HG03342 (cell line): ENCODE measurements at regions not wholly inside any gene's neighbourhood (a gene's known extent, or its start where the extent isn't known, plus 50 kb on each side); places are given as distances from the start of the nearest gene placed in this dataset.

Experiments used
- ATAC-seq: cut with Tn5 transposase; IDR thresholded peaks from one replicate; pipeline ENCODE4 v1.9.1; 2021; ENCODE audit warnings: mild to moderate bottlenecking, moderate library complexity; ENCODE audit not compliant: unreplicated experiment

DNA sequence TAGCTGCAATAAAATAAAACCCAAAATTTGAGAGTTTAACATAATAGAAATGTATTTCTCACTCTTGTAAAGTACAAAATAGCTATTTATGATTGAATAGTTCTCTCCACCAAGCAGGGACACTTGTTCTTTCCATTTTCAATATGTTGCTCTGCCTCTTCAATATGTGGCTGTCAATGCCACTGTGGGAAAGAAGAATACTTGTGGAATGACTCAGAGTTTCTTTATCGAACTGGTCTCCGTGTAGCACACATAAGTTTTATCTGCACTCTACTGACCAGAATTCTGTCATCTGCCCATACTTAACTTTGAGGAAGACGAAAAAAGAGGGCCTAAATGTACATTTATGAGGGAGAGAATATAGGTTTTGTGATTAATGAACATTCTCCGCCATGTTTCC lies 256.9 kb downstream of the ATXN7L3B start:
- no peak for ATAC-seq

DNA sequence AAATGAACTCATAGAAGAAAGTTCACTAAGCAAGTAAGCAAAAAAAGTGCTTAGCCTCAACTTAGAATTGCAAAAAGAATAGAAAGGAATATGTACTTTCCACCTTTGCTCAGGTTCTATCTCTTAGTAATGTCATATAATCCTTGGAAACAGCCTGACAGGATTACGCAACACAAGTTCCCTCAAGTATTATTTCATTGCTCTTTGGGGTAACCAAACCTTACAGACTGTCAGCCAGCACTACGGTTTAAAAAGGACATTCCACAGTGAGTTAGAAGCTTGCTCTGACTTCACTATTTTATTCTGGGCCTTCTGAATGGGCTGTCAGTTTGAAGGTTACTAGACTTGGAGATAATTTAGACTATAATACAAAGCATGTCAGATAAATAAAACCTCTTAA lies 264.0 kb downstream of the ATXN7L3B start:
- ATAC-seq: no peak

GRCh38 chr12:74816398-74817175 lies 279.0 kb downstream of the ATXN7L3B start:
- no peak for ATAC-seq

GRCh38 chr12:74817499-74817898 lies 279.9 kb downstream of the ATXN7L3B start:
- no peak for ATAC-seq

DNA sequence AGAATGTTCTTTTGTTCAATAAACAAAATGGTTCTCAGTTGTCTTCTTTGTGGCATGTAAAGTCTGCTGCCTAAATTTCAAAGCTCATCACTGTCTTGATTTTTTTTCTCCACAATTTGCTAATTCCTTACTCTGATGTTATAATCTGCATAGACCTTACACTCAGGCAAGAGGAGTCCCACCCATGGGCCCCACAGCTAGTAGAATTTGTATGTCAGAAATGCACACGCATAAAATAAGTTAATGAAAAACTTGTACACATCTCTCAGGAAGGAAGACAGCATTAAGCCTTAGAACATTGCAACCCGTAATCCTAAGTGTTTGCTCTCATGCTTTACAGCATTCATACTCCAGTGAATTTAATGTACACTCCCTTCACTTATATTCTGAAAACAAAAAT lies 280.8 kb downstream of the ATXN7L3B start:
- ATAC-seq: no peak

- ATAC-seq: no peak
Measured at GRCh38 chr12:74820324-74820723, 282.7 kb downstream of the ATXN7L3B start.

DNA sequence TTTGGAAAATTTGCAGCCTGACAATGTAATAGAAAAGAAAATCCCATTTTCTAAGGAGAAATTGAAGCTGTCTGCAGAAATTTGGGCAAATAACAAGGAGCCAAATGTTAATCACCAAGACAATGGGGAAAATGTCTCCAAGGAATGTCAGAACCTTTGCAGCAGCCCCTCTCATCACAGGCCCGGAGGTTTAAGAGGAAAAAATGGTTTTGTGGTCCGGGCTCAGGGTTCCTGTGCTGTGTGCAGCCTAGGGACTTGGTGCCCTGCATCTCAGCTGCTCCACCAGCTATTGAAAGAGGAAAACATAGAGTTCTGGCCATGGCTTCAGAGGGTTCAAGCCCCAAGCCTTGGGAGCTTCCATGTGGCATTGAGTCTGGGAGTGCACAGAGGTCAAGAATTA lies 298.9 kb downstream of the ATXN7L3B start:
- ATAC-seq: no peak

DNA sequence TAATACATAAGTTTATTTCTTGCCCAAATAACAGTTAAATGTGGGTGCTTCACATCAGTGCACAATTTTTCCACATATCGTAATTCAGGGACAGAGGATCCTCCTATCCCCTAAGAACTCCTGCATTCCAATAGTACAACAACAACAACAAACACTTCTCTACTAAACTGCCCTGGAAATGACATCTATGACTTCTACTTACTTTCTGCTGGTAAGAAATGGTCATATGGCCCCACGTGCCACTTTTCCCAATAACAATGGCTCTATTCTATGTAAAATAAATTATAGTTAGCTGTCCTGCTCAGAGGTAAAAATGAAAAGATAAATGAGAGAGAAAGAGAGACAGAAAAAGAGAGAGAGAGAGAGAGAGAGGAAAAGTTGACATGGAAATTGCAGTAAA lies 308.5 kb downstream of the ATXN7L3B start:
- no peak for ATAC-seq

DNA sequence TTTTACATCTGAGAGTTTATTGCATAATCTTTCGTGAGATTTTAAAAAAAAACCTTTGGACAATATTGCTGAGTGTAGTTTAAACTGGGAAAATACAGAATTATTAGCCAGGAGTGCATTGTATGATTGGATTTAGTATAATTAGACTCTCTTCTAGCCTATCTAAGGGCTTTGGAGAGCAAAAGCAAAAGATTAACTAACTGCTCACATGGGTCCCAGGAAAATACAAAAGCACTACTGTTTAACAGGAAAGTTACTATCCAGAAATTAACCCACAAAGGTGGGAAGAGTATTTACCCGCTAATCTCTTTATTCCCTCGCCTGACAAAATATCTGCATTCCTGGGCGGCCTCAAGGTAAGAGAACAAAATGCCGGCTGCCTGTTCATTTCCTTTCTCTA lies 309.5 kb downstream of the ATXN7L3B start:
- ATAC-seq: no peak

DNA sequence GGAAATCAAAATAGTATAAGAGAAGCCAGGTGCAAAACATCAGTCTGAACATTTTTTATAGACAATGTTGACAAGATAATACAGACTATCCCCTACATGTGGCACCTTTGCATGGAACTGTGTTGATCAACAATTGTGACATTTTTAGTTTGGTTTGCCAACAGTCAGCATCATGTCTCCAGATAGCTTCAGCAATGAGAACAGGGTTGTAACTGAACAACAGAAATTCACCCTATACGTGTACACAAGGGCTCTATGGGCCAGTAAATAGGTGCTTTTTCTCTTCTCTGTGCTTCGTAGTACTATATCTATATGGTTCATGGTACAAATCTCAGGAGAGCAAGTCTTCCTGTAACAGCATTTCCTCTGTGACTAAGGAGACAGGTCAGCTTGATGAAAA lies 310.4 kb downstream of the ATXN7L3B start:
- no peak for ATAC-seq

DNA sequence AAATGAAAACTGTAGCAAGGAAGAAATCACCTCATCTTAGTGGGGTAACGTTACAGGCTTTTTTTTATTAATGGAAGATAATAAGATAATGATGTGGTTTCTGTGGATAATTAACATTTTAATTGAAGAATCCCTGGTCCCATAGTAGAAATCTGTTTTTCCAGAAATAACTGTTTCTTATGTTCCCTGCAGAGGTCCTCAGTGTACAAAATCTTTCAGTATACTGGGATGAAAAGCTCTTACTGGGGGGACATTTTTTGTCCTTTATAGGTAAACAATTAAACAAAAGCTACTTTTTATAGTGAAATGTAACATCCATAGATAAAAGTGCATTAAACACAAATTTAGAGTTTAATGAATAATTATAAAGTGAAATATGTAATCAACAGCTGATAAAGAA lies 312.2 kb downstream of the ATXN7L3B start:
- ATAC-seq: no peak

- no peak for ATAC-seq
Measured at GRCh38 chr12:74871817-74872216, 334.2 kb downstream of the ATXN7L3B start.

DNA sequence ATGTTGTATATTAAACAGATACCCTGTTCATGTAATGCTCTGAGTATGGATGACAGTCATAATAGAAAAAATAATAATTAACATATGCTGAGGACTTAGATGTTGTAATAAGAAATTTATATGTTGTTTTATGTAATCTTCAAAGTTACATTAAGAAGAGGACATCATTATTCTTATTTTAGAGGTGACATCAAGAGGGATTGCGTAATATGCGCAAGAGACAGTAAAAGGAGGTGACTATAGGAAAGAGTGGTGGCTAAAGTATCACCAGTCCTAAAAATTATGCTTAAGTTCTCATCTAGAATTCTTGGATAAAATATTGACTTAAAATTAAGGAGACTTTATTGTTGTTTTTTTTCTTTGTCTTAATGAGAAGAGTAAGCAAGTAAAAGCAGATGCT lies 323.9 kb downstream of the KCNC2 start:
- no peak for ATAC-seq

GRCh38 chr12:74889073-74889472 lies 320.6 kb downstream of the KCNC2 start:
- no peak for ATAC-seq

DNA sequence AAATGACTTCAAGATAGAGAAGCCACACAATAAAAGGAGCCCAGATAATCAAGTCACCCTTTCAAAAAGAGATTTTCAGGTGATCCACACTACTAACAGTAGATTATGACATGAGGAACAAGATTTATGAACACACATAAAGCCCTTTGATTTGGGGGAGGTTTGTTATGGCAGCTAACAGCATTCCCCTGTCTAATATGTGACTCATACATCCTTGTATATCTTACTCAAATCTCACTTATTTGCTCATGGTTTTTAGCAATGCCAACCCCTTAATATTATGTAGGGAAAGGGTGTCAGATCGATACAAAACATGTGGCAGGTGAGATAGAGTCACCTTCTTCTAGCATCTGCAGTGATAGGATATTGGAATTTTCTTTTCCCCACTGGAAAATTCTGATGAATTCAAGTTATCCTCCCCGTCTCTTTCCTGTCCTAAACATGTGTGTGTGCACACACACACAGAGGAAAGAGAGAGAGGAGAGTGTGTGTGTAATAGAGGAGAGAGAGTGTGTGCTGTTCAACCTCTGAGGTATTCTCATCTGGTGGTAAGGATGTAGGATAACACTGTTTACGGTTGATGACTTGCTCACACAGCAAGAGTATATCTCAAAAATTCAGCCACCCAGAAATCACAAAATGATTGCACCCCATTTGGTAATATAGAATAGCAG lies 319.9 kb downstream of the KCNC2 start:
- peak; percentile 57 for ATAC-seq

DNA sequence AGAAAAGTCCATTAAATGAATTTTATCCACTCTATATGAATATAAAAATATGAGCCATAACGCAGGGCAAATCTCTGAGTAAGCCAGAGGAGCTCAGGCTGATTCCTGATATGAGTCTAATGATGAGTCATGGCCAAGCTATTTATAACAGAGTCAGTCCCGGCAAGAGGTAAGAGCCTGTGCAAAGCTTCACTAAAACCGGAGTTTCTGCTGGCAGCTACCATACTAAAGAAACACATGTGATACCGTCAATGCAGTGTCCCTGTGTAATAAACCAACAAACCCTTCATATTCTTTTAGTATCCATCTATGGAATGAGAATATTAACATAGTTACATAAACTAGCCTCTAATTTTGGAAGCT lies 319.4 kb downstream of the KCNC2 start:
- peak; percentile 89 for ATAC-seq

DNA sequence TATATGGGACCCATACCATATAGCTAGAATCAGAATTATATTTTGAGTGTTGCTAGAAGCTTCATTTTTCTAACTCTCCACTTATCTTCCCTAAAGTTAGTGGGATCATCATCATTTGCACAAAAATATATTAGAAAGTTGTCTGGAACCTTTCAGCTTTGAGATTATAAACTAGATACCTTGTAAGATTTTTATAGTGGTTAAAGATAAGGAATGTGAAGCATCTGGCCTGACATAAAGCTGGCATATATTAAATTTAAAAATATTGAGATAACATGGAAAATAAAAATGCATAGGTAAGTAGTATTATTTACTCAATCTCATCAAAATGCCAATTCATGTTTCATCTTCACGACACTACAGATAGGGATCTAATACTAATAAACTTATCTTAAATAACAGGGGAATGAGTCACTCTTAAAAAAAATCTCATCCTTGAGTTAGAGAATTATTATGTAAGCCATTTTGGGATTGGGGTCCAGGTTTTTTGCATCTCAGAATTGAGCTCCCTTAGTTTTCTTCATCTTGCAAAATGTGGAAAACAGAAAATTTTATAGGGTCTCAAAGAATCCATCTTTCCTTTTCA lies 318.5 kb downstream of the KCNC2 start:
- ATAC-seq: no peak

GRCh38 chr12:74892057-74892633 lies 317.5 kb downstream of the KCNC2 start:
- no peak for ATAC-seq

GRCh38 chr12:74896186-74896585 lies 313.5 kb downstream of the KCNC2 start:
- no peak for ATAC-seq

GRCh38 chr12:74897425-74898211 lies 312.0 kb downstream of the KCNC2 start:
- no peak for ATAC-seq
